Ascending aorta (tissue), 2 donors: ENCODE measurements at regions not wholly inside any gene's neighbourhood (a gene's known extent, or its start where the extent isn't known, plus 50 kb on each side); places are given as distances from the start of the nearest gene placed in this dataset.

ENCODE experiments used
- DNase-seq, 2 donors: peaks; one replicate each; pipeline ENCODE4 v3.0.0-alpha.2; 2019; ENCODE audit warnings: low spot score in 2 of 2
- H3K27ac ChIP-seq, 2 donors: fragments of 200-600 bp; sonication (generic); one replicate each; pipeline ENCODE4 v1.5.1; 2016 to 2017; ENCODE audit warnings: mild to moderate bottlenecking in 1 of 2
- H3K27me3 ChIP-seq: fragments of 200-600 bp; sonication (generic); one replicate; pipeline ENCODE4 v1.5.1; 2017
- H3K36me3 ChIP-seq, 2 donors: fragments of 200-600 bp; sonication (generic); one replicate each; pipeline ENCODE4 v1.5.1; 2016
- H3K4me1 ChIP-seq, 2 donors: fragments of 200-600 bp; sonication (generic); one replicate each; pipeline ENCODE4 v1.5.1; 2016 to 2017; ENCODE audit warnings: mild to moderate bottlenecking in 1 of 2
- H3K4me3 ChIP-seq, 2 donors: fragments of 200-600 bp; sonication (generic); one replicate each; pipeline ENCODE4 v1.5.1; 2016 to 2017; ENCODE audit warnings: mild to moderate bottlenecking in 1 of 2
- H3K9me3 ChIP-seq, 2 donors: fragments of 200-600 bp; sonication (generic); one replicate each; pipeline ENCODE4 v1.5.1; 2016
- intact Hi-C: fragments of 100-400 bp; cut with DNase I; formaldehyde crosslinking; loops from one replicate; pipeline ENCODE4 v1.15.1; 2023
- TF ChIP-seq, protein P1 (sequence below), 3 experiments: fragments of 200-600 bp in 2 of 3; fragments of 450-650 bp in 1 of 3; sonication (generic) in 2 of 3; IDR thresholded peaks; one replicate each; pipeline ENCODE4 v1.5.1; 2016 to 2019; ENCODE audit warnings: antibody characterized with exemption in 3 of 3, mild to moderate bottlenecking in 1 of 3, moderate library complexity in 1 of 3

DNA sequence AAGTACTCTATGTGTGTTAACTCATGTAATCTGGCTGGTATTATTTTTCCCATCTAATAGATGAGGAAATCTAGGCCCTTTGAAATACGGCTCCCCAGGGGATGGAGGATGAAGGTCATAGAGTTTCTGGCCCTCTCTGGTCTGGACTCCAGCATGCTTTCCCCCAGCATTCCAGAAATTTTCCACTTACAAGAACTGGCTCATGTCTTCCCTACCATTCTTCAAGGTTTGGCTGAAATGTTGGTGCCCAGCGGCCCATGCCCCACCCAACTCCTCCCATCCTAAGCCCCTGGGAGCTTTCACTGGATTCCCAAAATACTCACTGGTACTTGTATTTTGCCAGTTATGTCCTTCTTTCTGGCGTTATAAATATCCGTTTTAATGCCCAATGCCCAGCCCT lies 237.5 kb upstream of the NLRP1 start:
- H3K27me3 ChIP-seq = no peaks in the 10 kb centered on the region
- no peak for DNase-seq

DNA sequence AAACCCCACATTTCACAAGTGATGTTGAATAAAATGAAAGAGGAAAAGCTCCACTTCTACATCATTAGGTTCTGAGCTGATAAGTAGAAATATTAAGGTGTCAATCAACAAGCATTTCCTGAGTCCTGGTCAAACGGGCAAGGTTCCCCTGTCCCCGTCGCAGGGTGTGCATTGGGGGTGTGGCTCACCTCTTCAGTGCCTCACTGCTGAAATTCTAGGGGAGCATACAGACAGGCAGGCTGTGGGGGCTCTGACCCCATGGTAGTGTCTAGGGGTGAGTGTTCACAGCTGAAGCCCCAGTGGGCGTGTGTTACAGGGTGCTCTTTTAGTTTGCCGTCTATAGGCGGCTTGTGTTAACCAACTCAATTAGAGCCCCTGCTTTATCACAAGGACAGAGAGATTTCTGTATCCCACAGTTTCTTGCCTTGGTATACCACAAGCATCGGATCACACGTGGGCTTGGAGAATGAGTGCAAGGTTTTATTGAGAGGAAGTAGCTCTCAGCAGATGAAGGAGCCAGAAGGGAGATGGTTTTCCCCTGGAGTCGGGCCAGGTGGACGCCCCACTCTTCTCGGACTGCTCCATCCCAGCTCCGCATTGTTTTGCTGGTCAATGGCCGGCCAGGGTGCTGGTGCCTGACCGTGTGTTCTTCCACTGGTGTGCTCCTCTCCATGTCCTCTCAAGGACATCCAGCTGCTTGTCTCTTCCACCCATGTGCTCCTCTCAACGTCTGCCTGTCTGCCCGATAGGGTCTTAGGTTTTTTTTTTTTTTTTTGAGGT lies 238.2 kb upstream of the NLRP1 start:
- intact Hi-C loops = no loop called here
- no peaks in the 10 kb centered on the region for H3K27me3 ChIP-seq
- no peaks in the 10 kb centered on the region for H3K4me1 ChIP-seq
- TF ChIP-seq, protein P1, sequence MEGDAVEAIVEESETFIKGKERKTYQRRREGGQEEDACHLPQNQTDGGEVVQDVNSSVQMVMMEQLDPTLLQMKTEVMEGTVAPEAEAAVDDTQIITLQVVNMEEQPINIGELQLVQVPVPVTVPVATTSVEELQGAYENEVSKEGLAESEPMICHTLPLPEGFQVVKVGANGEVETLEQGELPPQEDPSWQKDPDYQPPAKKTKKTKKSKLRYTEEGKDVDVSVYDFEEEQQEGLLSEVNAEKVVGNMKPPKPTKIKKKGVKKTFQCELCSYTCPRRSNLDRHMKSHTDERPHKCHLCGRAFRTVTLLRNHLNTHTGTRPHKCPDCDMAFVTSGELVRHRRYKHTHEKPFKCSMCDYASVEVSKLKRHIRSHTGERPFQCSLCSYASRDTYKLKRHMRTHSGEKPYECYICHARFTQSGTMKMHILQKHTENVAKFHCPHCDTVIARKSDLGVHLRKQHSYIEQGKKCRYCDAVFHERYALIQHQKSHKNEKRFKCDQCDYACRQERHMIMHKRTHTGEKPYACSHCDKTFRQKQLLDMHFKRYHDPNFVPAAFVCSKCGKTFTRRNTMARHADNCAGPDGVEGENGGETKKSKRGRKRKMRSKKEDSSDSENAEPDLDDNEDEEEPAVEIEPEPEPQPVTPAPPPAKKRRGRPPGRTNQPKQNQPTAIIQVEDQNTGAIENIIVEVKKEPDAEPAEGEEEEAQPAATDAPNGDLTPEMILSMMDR (IDR thresholded peaks at IDR 0.05) = no peak
- no peak overlapping the region for H3K4me3 ChIP-seq
- no peaks in the 10 kb centered on the region for H3K36me3 ChIP-seq
- no peak for DNase-seq
- H3K27ac ChIP-seq = no peak overlapping the region
- peaks cover 0 to 4% of the 10 kb centered on the region in 2 donors for H3K9me3 ChIP-seq

More for the DNA sequence above, 237.5 kb upstream of the NLRP1 start:
- H3K9me3 ChIP-seq = peaks cover 0 to under 1% of the 10 kb centered on the region in 2 donors
- no peak overlapping the region for H3K4me3 ChIP-seq
- no peaks in the 10 kb centered on the region for H3K4me1 ChIP-seq
- no peak overlapping the region for H3K27ac ChIP-seq
- TF ChIP-seq, protein P1 (IDR thresholded peaks at IDR 0.05) = no peak
- no peaks in the 10 kb centered on the region for H3K36me3 ChIP-seq
- intact Hi-C loops = no loop called here

DNA sequence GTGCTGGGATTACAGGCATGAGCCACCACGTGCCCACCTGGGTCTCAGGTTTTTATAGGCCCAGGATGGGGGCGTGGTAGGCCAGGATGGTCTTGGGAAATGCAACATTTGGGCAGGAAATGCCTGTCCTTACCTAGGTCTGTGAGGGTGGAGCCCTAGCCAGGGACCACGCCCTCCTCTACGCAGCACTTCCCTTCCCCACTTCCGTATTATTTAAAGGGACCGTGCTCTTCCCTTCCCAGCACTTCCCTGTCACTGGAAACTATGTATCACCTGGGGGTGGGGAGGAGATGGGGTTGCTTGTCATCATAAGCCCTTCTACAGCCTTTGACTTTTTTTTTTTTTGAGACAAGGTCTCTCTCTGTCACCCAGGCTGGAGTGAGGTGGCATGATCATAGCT lies 238.9 kb upstream of the NLRP1 start:
- Histone ChIP-seq H3K36me3 (no peaks in the 10 kb centered on the region), H3K4me3 (no peak overlapping the region), H3K27ac (no peak overlapping the region), H3K4me1 (no peaks in the 10 kb centered on the region), H3K27me3 (no peaks in the 10 kb centered on the region), H3K9me3 (peaks cover 0 to 4% of the 10 kb centered on the region in 2 donors)
- DNase-seq = no peak
- TF ChIP-seq, protein P1 (IDR thresholded peaks at IDR 0.05) = no peak
- intact Hi-C loops = no loop called here

DNA sequence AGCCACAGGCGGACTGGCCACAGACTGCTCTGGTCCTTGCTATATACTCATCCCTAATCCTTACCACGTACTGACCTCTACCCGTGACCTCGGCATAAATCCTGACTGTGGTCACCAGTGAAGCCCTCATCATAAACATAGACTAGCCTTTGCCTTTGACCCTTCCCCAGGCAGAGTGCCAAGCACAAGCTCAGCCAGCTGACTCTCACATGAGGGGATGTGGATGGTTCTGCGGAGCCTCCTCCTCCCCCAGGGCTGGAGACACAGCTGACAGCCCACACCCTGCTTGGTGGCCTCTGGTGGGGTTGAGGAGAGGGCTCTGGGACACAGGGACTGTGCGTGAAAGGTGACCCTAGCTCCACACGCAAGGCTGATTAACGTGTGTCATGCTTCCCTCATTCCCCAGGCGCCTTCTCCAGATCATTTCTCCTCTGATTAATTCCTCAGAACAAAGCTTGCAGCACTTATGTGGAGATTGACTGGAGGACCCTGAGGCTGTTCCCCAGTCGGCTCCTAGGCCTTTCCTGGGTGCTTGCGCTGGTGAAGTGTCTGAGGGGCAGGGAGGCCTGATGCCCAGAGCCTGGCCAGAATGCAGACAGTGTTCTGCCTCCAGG lies 241.5 kb upstream of the NLRP1 start:
- H3K4me3 ChIP-seq = no peak overlapping the region
- H3K36me3 ChIP-seq = no peaks in the 10 kb centered on the region
- peaks cover 0 to 4% of the 10 kb centered on the region in 2 donors for H3K9me3 ChIP-seq
- H3K4me1 ChIP-seq = no peaks in the 10 kb centered on the region
- DNase-seq = no peak
- H3K27ac ChIP-seq = no peak overlapping the region
- H3K27me3 ChIP-seq = no peaks in the 10 kb centered on the region
- intact Hi-C loops = no loop called here
- TF ChIP-seq, protein P1 (IDR thresholded peaks at IDR 0.05) = no peak

DNA sequence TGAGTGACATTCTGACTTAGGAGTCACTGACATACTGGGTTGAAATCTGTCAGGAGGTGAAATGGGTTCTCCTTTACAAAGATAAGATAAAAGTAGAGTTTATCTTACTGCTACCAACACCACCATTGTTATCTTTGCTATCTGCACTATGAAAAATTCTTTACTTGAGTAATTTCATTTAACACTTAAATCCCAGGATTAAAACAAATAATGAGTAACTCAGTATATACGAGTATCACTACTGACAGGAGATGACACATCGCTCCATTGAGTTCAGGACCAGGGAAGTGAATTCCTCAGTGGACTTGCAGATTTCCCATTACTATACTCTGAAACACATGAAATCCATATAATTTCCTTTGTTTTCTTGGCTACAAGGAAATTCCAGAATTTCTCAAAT lies 242.1 kb upstream of the NLRP1 start:
- Histone ChIP-seq H3K4me3 (no peak overlapping the region), H3K36me3 (no peaks in the 10 kb centered on the region), H3K9me3 (peaks cover 0 to 4% of the 10 kb centered on the region in 2 donors), H3K27me3 (no peaks in the 10 kb centered on the region), H3K4me1 (no peaks in the 10 kb centered on the region), H3K27ac (no peak overlapping the region)
- TF ChIP-seq, protein P1 (IDR thresholded peaks at IDR 0.05) = no peak
- intact Hi-C loops = no loop called here
- no peak for DNase-seq
